LNCAP (cell line): ENCODE measurements at regions not wholly inside any gene's neighbourhood (a gene's known extent, or its start where the extent isn't known, plus 50 kb on each side); places are given as distances from the start of the nearest gene placed in this dataset.

ENCODE experiments used
- CTCF ChIP-seq: fragments of 450-650 bp; IDR thresholded peaks from 2 replicates; pipeline ENCODE4 v1.5.1; 2017; ENCODE audit warnings: mild to moderate bottlenecking

GRCh38 chr6:155993240-155993639, 537.6 kb upstream of the NOX3 start:
- TF ChIP-seq CTCF: no peak

GRCh38 chr6:155985660-155986138, 530.1 kb upstream of the NOX3 start:
- no peak for TF ChIP-seq CTCF

- no peak for TF ChIP-seq CTCF
Observed at GRCh38 chr6:155980768-155981079, 525.1 kb upstream of the NOX3 start.

- no peak for TF ChIP-seq CTCF
Observed at GRCh38 chr6:155980014-155980767, 524.6 kb upstream of the NOX3 start.

GRCh38 chr6:155975506-155975905, 519.9 kb upstream of the NOX3 start:
- TF ChIP-seq CTCF: no peak

GRCh38 chr6:155974811-155975323, 519.2 kb upstream of the NOX3 start:
- TF ChIP-seq CTCF: no peak

GRCh38 chr6:155974359-155974758, 518.7 kb upstream of the NOX3 start:
- TF ChIP-seq CTCF: no peak
